GM23338 (cell line): ENCODE measurements at regions not wholly inside any gene's neighbourhood (a gene's known extent, or its start where the extent isn't known, plus 50 kb on each side); places are given as distances from the start of the nearest gene placed in this dataset.
A peak's percentile ranks its signal among the peaks of the same experiment; 100 is the strongest.

ENCODE experiments used
- ATAC-seq: fragments of 200-7000 bp; cut with Tn5 transposase; 3 replicates; pipeline ENCODE4 v1.9.1; 2020
- DNase-seq: peaks from one replicate; pipeline ENCODE4 v3.0.0-alpha.2; 2015; ENCODE audit warnings: low spot score
- H2AFZ ChIP-seq: fragments of 200-600 bp; sonication (generic); 2 replicates; pipeline ENCODE4 v1.8.0; 2016; ENCODE audit warnings: antibody characterized with exemption, mild to moderate bottlenecking, moderate library complexity
- H3F3A ChIP-seq: fragments of 200-600 bp; sonication (generic); replicated peaks from 2 replicates; pipeline ENCODE4 v1.8.0; 2017; ENCODE audit warnings: antibody characterized with exemption, mixed run types, low read depth
- H3K27ac ChIP-seq: fragments of 200-600 bp; sonication (generic); 2 replicates; pipeline ENCODE4 v1.6.1; 2016; ENCODE audit warnings: low read depth
- H3K27me3 ChIP-seq: fragments of 200-600 bp; sonication (generic); 2 replicates; pipeline ENCODE4 v1.8.0; 2016; ENCODE audit warnings: mild to moderate bottlenecking, mixed run types, moderate library complexity; ENCODE audit not compliant: insufficient read depth
- H3K36me3 ChIP-seq: fragments of 200-600 bp; sonication (generic); 2 replicates; pipeline ENCODE4 v1.8.0; 2016; ENCODE audit warnings: mild to moderate bottlenecking; ENCODE audit not compliant: insufficient read depth
- H3K4me1 ChIP-seq: fragments of 200-600 bp; sonication (generic); 2 replicates; pipeline ENCODE4 v1.8.0; 2016; ENCODE audit warnings: mild to moderate bottlenecking, moderate library complexity; ENCODE audit not compliant: insufficient read depth
- H3K4me2 ChIP-seq: fragments of 200-600 bp; sonication (generic); 2 replicates; pipeline ENCODE4 v1.7.1; 2017; ENCODE audit warnings: mixed run types
- H3K4me3 ChIP-seq: fragments of 200-600 bp; sonication (generic); 2 replicates; pipeline ENCODE4 v1.6.1; 2016; ENCODE audit warnings: mixed run types
- H3K79me2 ChIP-seq: fragments of 200-600 bp; sonication (generic); replicated peaks from 2 replicates; pipeline ENCODE4 v1.8.0; 2017; ENCODE audit warnings: mild to moderate bottlenecking; ENCODE audit not compliant: insufficient read depth
- H3K9me2 ChIP-seq: fragments of 200-600 bp; sonication (generic); 2 replicates; pipeline ENCODE4 v1.8.0; 2017; ENCODE audit not compliant: insufficient read depth
- H4K20me1 ChIP-seq: fragments of 200-600 bp; sonication (generic); replicated peaks from 2 replicates; pipeline ENCODE4 v1.8.0; 2017; ENCODE audit warnings: mild to moderate bottlenecking; ENCODE audit not compliant: insufficient read depth
- H3K27ac Mint-ChIP-seq: 2 replicates; pipeline ENCODE4 v1.8.0; 2020; ENCODE audit warnings: inconsistent platforms, mild to moderate bottlenecking, moderate library complexity, mixed read lengths
- H3K27me3 Mint-ChIP-seq: 3 replicates; pipeline ENCODE4 v1.8.0; 2022; ENCODE audit warnings: low read depth, mild to moderate bottlenecking, moderate library complexity, mixed read lengths, inconsistent platforms; ENCODE audit not compliant: insufficient read depth, poor library complexity
- H3K36me3 Mint-ChIP-seq: 3 replicates; pipeline ENCODE4 v1.8.0; 2021; ENCODE audit warnings: low read depth, mild to moderate bottlenecking, inconsistent platforms, moderate library complexity, mixed read lengths
- H3K4me1 Mint-ChIP-seq: 3 replicates; pipeline ENCODE4 v1.8.0; 2020; ENCODE audit warnings: mild to moderate bottlenecking, inconsistent platforms, mixed read lengths
- H3K4me3 Mint-ChIP-seq: 3 replicates; pipeline ENCODE4 v1.8.0; 2021; ENCODE audit warnings: moderate library complexity, mild to moderate bottlenecking, inconsistent platforms, mixed read lengths
- H3K9me3 Mint-ChIP-seq: 3 replicates; pipeline ENCODE4 v1.8.0; 2020; ENCODE audit warnings: moderate library complexity, mild to moderate bottlenecking, inconsistent platforms, mixed read lengths
- CREB1 ChIP-seq: fragments of 250-450 bp; sonication (Bioruptor Pico); IDR thresholded peaks from 2 replicates; pipeline ENCODE4 v1.5.0; 2020; ENCODE audit warnings: low read depth, mild to moderate bottlenecking, moderate library complexity
- CTCF ChIP-seq, 2 experiments: fragments of 200-600 bp in 1 of 2; sonication (generic) in 1 of 2; conservative IDR thresholded peaks; 2 replicates each; pipeline versions ENCODE4 v1.5.1 to v1.6.1; 2016 to 2017; ENCODE audit warnings: antibody characterized with exemption in 2 of 2, low read depth in 2 of 2, mild to moderate bottlenecking in 2 of 2, moderate library complexity in 1 of 2
- ETS1 ChIP-seq: IDR thresholded peaks from 2 replicates; pipeline ENCODE4 v1.6.1; 2016; ENCODE audit warnings: antibody characterized with exemption
- EZH2 ChIP-seq: fragments of 200-600 bp; sonication (generic); IDR thresholded peaks from one replicate; pipeline ENCODE4 v1.8.0; 2017; ENCODE audit warnings: antibody characterized with exemption, mild to moderate bottlenecking, low read depth; ENCODE audit not compliant: unreplicated experiment
- EZH2phosphoT487 ChIP-seq: fragments of 200-600 bp; sonication (generic); IDR thresholded peaks from one replicate; pipeline ENCODE4 v1.8.1; 2018; ENCODE audit warnings: antibody characterized with exemption; ENCODE audit not compliant: unreplicated experiment
- JUNB ChIP-seq: IDR thresholded peaks from one replicate; pipeline ENCODE4 v1.6.1; 2016; ENCODE audit warnings: antibody characterized with exemption; ENCODE audit not compliant: unreplicated experiment
- NANOG ChIP-seq: IDR thresholded peaks from 2 replicates; pipeline ENCODE4 v1.6.1; 2016; ENCODE audit warnings: antibody characterized with exemption, borderline replicate concordance
- POLR2AphosphoS5 ChIP-seq: IDR thresholded peaks from 2 replicates; pipeline ENCODE4 v1.6.1; 2016; ENCODE audit warnings: antibody characterized with exemption, low read depth
- REST ChIP-seq: IDR thresholded peaks from one replicate; pipeline ENCODE4 v1.6.1; 2018; ENCODE audit warnings: antibody characterized with exemption; ENCODE audit not compliant: unreplicated experiment
- STAT1 ChIP-seq: IDR thresholded peaks from one replicate; pipeline ENCODE4 v1.6.1; 2016; ENCODE audit warnings: antibody characterized with exemption; ENCODE audit not compliant: unreplicated experiment
- ZNF114 ChIP-seq: fragments of 250-450 bp; sonication (Bioruptor Pico); IDR thresholded peaks from 2 replicates; pipeline ENCODE4 v1.5.0; 2020; ENCODE audit warnings: mild to moderate bottlenecking, moderate library complexity
- ZNF331 ChIP-seq: fragments of 250-450 bp; sonication (Bioruptor Pico); IDR thresholded peaks from 2 replicates; pipeline ENCODE4 v1.5.0; 2020; ENCODE audit warnings: low read depth, mild to moderate bottlenecking, moderate library complexity

- DNase-seq (no peak), ATAC-seq (no peak)
- H3K27me3 Mint-ChIP-seq: peaks cover 5% of the 10 kb centered on the region
- no peak for TF ChIP-seq ZNF331 (CRISPR knock-in tag)
- TF ChIP-seq EZH2: no peak
- TF ChIP-seq CREB1: no peak
- no peak for TF ChIP-seq ZNF114 (CRISPR knock-in tag)
- TF ChIP-seq JUNB: no peak
- no peak for TF ChIP-seq ETS1
- TF ChIP-seq EZH2phosphoT487: no peak
- no peak for TF ChIP-seq REST
- TF ChIP-seq POLR2AphosphoS5: no peak
- H3K9me3 Mint-ChIP-seq: no peaks in the 10 kb centered on the region
- peaks cover 10% of the 10 kb centered on the region; the same call in 2 of the 3 replicates for H3K4me1 Mint-ChIP-seq
- 0 out of 2 replicates have a peak, but pooled peaks cover 6% of the 10 kb centered on the region for H3K9me2 ChIP-seq
- no peaks in the 10 kb centered on the region for H3K79me2 ChIP-seq
- H3K36me3 Mint-ChIP-seq: no peaks in the 10 kb centered on the region
- peak overlapping the region; percentile 21; the same call in 1 of the 2 replicates for H2AFZ ChIP-seq
- H3K4me2 ChIP-seq: no peak overlapping the region
- no peaks in the 10 kb centered on the region for H3K4me1 ChIP-seq
- H3K36me3 ChIP-seq: no peaks in the 10 kb centered on the region
- H3K27ac ChIP-seq: no peak overlapping the region
- no peaks in the 10 kb centered on the region for H3F3A ChIP-seq
- no peak overlapping the region for H3K4me3 Mint-ChIP-seq
- H4K20me1 ChIP-seq: no peaks in the 10 kb centered on the region
- H3K4me3 ChIP-seq: no peak overlapping the region
- no peaks in the 10 kb centered on the region for H3K27me3 ChIP-seq
- no peak overlapping the region for H3K27ac Mint-ChIP-seq
Observed at GRCh38 chr15:73000293-73000692, 52.0 kb upstream of the NEO1 start.

GRCh38 chr15:72999586-72999985 lies 52.7 kb upstream of the NEO1 start:
- Histone ChIP-seq H3K9me2 (no peaks in the 10 kb centered on the region), H3K4me1 (no peaks in the 10 kb centered on the region), H3K36me3 (no peaks in the 10 kb centered on the region), H3K4me3 (no peak overlapping the region), H4K20me1 (no peaks in the 10 kb centered on the region), H3K27ac (no peak overlapping the region), H2AFZ (peak overlapping the region; percentile 21; the same call in 1 of the 2 replicates), H3K27me3 (no peaks in the 10 kb centered on the region), H3F3A (no peaks in the 10 kb centered on the region), H3K79me2 (no peaks in the 10 kb centered on the region), H3K4me2 (no peak overlapping the region)
- no peak for DNase-seq
- H3K9me3 Mint-ChIP-seq: no peaks in the 10 kb centered on the region
- ATAC-seq: no peak
- no peak overlapping the region for H3K4me3 Mint-ChIP-seq
- H3K36me3 Mint-ChIP-seq: no peaks in the 10 kb centered on the region
- H3K27ac Mint-ChIP-seq: no peak overlapping the region
- H3K27me3 Mint-ChIP-seq: peaks cover 5% of the 10 kb centered on the region
- peaks cover 12% of the 10 kb centered on the region for H3K4me1 Mint-ChIP-seq
- TF ChIP-seq POLR2AphosphoS5: no peak
- TF ChIP-seq JUNB: no peak
- no peak for TF ChIP-seq EZH2
- TF ChIP-seq ZNF331 (CRISPR knock-in tag): no peak
- no peak for TF ChIP-seq CTCF (conservative IDR thresholded peaks at IDR 0.05; ENCODE audit: low read depth in 2 of 2)
- TF ChIP-seq ETS1: no peak
- TF ChIP-seq NANOG: no peak
- no peak for TF ChIP-seq REST
- TF ChIP-seq STAT1: no peak
